GM18520 (cell line): ENCODE measurements at regions not wholly inside any gene's neighbourhood (a gene's known extent, or its start where the extent isn't known, plus 50 kb on each side); places are given as distances from the start of the nearest gene placed in this dataset.
"Not testable (repeated sequence)": the region's sequence is repeated elsewhere in the genome, so short reads cannot be mapped to it uniquely, and the experiment has no call there.

Experiments used
- ATAC-seq: cut with Tn5 transposase; IDR thresholded peaks from one replicate; pipeline ENCODE4 v1.9.1; 2021; ENCODE audit not compliant: unreplicated experiment

DNA sequence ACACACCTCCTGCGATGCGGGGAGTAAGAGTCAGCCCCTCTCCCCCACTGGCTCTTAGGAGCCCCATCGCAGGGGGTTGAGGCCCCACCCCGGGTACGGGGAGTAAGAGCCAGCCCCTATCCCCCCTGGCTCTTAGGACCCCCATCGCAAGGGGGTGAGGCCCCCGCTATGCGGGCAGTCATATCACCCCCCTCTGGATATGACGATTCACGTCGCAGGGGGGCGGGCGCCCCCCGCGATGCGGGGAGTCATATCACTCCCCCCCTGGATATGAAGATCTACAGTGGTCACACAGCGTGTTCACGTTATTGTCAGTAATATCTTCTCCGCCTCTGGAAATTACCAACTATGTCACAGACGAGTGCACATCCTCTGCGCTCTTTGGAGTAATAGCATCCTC is 61.1 kb downstream of the DEFB131A start:
- ATAC-seq = not testable (repeated sequence)

DNA sequence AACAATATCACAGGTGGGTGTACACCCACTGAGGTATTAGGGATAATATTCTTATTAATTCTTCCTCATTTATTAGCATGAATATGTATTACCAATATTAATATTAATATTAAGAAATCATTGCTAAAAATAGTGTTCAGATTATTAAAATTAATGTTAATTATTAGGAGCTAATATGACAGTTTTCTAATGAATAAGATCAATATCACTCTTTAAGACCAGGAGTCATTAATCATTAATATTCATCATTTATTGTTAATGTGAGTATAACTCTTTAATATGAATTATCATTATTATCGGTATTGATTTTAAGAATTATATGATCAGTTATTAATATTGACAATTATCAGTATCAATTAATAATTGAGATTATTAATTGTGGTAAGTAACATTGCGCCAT is 62.5 kb downstream of the DEFB131A start:
- ATAC-seq = not testable (repeated sequence)

DNA sequence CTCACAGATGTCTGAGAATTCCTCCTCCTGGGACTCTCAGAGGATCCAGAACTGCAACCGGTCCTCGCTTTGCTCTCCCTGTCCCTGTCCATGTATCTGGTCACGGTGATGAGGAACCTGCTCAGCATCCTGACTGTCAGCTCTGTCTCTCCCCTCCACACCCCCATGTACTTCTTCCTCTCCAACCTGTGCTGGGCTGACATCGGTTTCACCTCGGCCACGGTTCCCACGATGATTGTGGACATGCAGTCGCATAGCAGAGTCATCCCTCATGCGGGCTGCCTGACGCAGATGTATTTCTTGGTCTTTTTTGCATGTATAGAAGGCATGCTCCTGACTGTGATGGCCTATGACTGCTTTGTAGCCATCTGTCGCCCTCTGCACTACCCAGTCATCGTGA is 68.7 kb downstream of the DEFB131A start:
- not testable (repeated sequence) for ATAC-seq

GRCh38 chr4:9519631-9520030 is 75.4 kb downstream of the DEFB131A start:
- not testable (repeated sequence) for ATAC-seq

GRCh38 chr4:9522903-9523302 is 78.7 kb downstream of the DEFB131A start:
- ATAC-seq = not testable (repeated sequence)

- ATAC-seq = not testable (repeated sequence)
These were observed 80.2 kb downstream of the DEFB131A start for GRCh38 chr4:9524406-9524805.

- ATAC-seq = not testable (repeated sequence)
These were observed 88.1 kb downstream of the DEFB131A start for GRCh38 chr4:9532134-9532862.

DNA sequence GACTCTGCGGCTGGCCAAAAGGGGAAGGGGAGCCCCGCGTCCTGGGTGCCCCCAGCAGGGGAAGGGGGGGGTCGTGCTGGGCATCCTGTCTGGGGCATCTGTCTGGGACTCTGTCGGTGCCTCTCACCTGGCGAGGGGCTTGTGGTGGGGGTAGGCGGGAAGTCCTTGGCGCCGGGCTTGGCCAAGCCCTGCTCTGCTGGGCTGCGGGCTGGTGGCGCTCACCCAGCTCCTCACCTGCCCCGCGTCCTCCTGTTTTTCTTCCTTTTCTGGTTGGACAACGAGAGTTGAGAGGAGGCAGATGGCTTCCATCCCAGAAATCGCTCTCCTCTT is 88.6 kb downstream of the DEFB131A start:
- not testable (repeated sequence) for ATAC-seq

- ATAC-seq = not testable (repeated sequence)
These were observed 92.9 kb downstream of the DEFB131A start for GRCh38 chr4:9537101-9537500.

DNA sequence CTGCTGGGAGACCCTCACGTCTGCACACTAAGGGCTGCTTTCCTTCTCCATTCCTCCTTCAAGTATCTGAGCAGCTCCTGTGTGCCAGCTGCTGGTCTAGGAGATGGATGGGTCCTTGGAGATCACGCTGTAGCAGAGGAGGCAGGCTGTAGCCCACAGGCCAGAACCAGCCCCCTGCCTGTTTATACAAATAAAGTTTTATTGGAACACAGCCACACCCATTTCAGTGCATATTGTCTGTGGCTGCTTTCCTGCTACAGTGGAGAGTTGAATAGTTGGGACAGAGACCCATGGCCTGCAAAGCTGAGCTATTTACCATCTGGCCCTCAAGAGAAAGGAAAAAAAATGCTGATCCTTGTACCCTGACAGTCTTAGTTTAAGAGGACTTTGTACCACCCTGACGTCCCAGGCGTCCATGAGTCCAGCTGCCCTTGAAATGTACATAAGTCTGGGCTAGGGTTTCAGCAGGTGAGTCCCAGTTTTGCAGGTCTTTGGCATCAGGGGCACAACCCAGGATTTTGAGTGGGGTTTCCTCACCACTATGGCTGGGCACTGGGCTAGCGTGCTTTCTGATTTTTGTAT is 95.8 kb downstream of the DEFB131A start:
- ATAC-seq = not testable (repeated sequence)

DNA sequence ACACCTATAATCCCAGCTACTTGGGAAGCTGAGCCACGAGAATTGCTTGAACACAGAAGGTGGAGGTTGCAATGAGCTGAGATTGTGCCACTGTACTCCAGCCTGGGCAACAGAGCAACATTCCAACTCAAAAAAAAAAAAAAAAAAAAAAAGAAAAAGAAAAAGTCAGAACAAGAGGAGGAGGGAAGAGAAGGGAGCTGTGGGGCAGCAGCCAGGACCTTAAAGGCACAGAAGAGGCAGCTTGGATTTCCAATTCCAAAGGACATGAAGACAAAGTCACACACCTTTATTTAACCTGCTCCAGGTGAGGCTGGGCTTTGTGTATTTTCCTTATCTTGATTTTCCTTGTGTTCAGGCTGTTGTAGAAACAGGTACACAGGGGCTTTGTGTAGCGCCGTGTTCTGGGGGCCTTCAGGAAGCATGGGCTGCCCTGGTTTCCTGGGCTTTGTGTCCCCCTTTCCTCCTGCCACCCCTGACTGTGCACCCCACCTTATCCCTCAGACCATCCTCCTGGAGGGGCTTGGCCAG is 97.2 kb downstream of the DEFB131A start:
- not testable (repeated sequence) for ATAC-seq

GRCh38 chr4:9544851-9545250 is 100.6 kb downstream of the DEFB131A start:
- not testable (repeated sequence) for ATAC-seq

GRCh38 chr4:9547470-9547869 is 103.3 kb downstream of the DEFB131A start:
- not testable (repeated sequence) for ATAC-seq

DNA sequence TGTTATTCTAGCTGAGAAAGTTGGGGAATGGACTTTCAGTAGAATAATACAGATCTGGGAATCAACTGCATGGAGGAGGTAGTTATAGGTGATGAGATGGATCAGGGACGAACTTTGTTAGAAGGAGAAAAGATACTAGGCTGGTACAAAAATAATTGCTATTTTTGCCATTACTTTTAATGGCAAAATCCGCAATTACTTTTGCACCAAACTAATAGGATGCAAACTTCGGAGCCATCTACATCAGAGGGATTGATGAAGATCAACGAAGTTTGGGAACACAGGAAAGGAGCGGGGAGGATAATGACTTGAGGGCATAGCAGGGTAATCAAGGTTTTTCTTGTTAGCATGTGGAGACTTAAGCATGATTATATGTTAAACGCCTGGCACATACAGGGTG is 111.9 kb downstream of the DEFB131A start:
- not testable (repeated sequence) for ATAC-seq

- not testable (repeated sequence) for ATAC-seq
These were observed 133.7 kb downstream of the DEFB131A start for GRCh38 chr4:9577869-9578268.

GRCh38 chr4:9582880-9583279 is 138.7 kb downstream of the DEFB131A start:
- ATAC-seq = not testable (repeated sequence)

GRCh38 chr4:9592010-9592409 is 147.8 kb downstream of the DEFB131A start:
- ATAC-seq = no peak

DNA sequence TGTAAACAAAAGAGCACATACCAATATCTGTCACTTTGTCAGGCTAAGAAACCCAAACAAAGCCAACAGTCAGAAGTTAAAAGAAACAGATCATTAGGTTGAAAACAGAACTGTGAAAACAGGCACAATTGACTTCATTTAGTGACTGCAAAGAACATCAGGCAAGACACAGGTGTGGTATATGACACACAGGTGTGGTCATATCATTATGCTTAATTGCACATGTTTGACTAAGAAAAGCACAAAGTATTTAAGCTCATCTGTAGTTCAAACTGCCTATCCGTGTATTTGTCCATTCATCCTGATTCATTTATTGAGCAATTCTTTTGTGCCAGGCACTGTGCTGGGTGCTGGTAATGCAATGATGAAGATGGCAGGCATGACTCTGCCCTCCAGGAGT is 150.7 kb downstream of the DEFB131A start:
- no peak for ATAC-seq

DNA sequence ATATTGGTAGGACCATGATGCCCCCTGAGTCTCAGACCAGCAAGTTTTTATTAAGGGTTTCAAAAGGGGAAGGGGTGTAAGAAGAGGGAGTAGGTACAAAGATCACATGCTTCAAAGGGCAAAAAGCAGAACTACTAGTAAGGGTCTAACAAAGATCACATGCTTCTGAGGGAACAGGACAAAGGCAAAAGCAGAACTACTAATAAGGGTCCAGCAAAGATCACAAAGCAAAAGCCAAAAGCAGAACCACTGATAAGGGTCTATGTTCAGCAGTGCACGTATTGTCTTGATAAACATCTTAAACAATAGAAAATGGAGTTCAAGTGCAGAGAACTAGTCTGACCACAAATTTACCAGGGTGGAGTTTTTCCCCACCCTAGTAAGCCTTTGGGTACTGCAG is 151.3 kb downstream of the DEFB131A start:
- ATAC-seq = not testable (repeated sequence)

GRCh38 chr4:9599266-9599665 is 155.1 kb downstream of the DEFB131A start:
- no peak for ATAC-seq

DNA sequence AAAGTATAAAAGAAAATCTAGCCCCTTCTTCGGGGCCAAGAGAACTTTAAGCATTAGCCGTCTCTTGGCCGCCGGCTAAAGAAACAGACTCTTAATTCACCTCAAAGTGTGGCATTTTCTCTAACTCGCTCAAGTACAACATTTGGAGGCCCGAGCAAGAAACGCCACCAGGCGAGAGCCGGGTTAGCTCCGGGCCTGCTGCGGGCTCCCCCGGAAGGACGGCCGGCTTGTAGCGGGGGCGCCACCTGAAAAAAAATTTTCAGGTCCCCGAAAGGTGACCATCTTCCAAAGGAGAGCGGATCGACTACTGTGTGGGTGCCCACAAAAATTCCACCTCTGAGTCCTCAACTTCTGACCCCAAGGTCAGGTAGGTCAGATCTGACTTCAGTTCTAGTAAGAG is 156.0 kb downstream of the DEFB131A start:
- no peak for ATAC-seq

GRCh38 chr4:9602389-9602914 is 158.2 kb downstream of the DEFB131A start:
- ATAC-seq = no peak
